Transverse colon (tissue), 4 donors: ENCODE measurements at regions not wholly inside any gene's neighbourhood (a gene's known extent, or its start where the extent isn't known, plus 50 kb on each side); places are given as distances from the start of the nearest gene placed in this dataset.

ENCODE experiments used
- DNase-seq: peaks from one replicate; pipeline ENCODE4 v3.0.0-alpha.2; 2019
- H3K27ac ChIP-seq, 4 donors: fragments of 200-600 bp; sonication (generic); 2 replicates each; pipeline ENCODE4 v1.5.1; 2016 to 2018; ENCODE audit warnings: inconsistent platforms in 4 of 4
- H3K27me3 ChIP-seq: fragments of 200-600 bp; sonication (generic); 2 replicates; pipeline ENCODE4 v1.5.1; 2017; ENCODE audit warnings: inconsistent platforms
- H3K36me3 ChIP-seq, 4 donors: fragments of 200-600 bp; sonication (generic); 2 replicates each; pipeline ENCODE4 v1.5.1; 2017 to 2019; ENCODE audit warnings: inconsistent platforms in 4 of 4
- H3K4me1 ChIP-seq, 4 donors: fragments of 200-600 bp; sonication (generic); 2 replicates each; pipeline ENCODE4 v1.5.1; 2017 to 2020; ENCODE audit warnings: inconsistent platforms in 4 of 4
- H3K4me3 ChIP-seq, 4 donors: fragments of 200-600 bp; sonication (generic); 1 replicate in 1 of 4; 2 replicates in 3 of 4; pipeline versions ENCODE4 v1.5.1 to v1.6.1; 2017 to 2019; ENCODE audit warnings: inconsistent platforms in 4 of 4
- H3K9me3 ChIP-seq, 2 donors: fragments of 200-600 bp; sonication (generic); 2 replicates each; pipeline ENCODE4 v1.5.1; 2017 to 2019; ENCODE audit warnings: inconsistent platforms in 2 of 2
- EP300 ChIP-seq: sonication (generic); formaldehyde crosslinking; IDR thresholded peaks from one replicate; pipeline ENCODE4 v1.6.1; 2017; ENCODE audit warnings: antibody characterized with exemption, low read depth
- POLR2A ChIP-seq: fragments of 450-650 bp; IDR thresholded peaks from one replicate; pipeline ENCODE4 v1.6.1; 2016; ENCODE audit warnings: antibody characterized with exemption, mild to moderate bottlenecking, moderate library complexity
- POLR2AphosphoS5 ChIP-seq, 3 donors: sonication (generic); formaldehyde crosslinking; IDR thresholded peaks; one replicate each; pipeline ENCODE4 v1.6.1; 2016; ENCODE audit warnings: antibody characterized with exemption in 3 of 3
- WGBS, 2 donors: methylation state at CpG; one replicate each; pipeline ENCODE4 v1.1.5; 2018; ENCODE audit warnings: low coverage in 1 of 2; 5-methylcytosine and 5-hydroxymethylcytosine counted together
- in situ Hi-C, 4 donors: fragments of 200-750 bp; cut with MboI; loops; one replicate each; pipeline versions ENCODE4 v1.15.0 to v1.15.1; 2017; ENCODE audit warnings: low sequenced_read_pairs in 3 of 4, low pct_ligation_motif_present in 1 of 4, low pct_unique_long_range_greater_than_20kb in 1 of 4
- intact Hi-C: fragments of 100-400 bp; cut with DNase I; formaldehyde crosslinking; loops from one replicate; pipeline ENCODE4 v1.15.1; 2023; ENCODE audit warnings: low total_unique reads
- TF ChIP-seq, protein P1 (sequence below), 5 experiments: fragments of 200-600 bp in 3 of 5; fragments of 450-650 bp in 2 of 5; sonication (generic) in 3 of 5; IDR thresholded peaks; 1 replicate in 2 of 5; 2 replicates in 3 of 5; pipeline ENCODE4 v1.5.1; 2016 to 2017; ENCODE audit warnings: antibody characterized with exemption in 5 of 5, inconsistent platforms in 3 of 5, mild to moderate bottlenecking in 2 of 5, moderate library complexity in 1 of 5

DNA sequence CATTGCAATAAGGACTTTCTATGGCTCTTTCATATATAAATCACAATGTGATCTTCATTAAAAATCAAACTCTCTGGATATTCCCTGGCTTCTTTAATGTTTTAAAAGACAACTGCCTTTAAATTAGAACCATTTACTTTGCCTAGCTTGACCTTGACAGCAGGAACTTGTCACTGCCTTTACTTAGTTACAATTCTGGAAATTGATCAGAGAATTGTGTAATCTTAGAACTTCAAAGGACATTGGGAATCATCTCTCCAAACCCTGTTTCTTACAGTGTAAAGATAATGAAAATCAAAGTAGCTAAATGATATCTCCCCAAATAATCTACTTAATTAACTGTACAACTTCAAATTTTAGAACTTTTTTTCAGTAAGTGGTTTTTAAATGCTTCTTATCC, 517.6 kb upstream of the CCDC179 start:
- no peaks in the 10 kb centered on the region for H3K9me3 ChIP-seq
- no peaks in the 10 kb centered on the region for H3K27me3 ChIP-seq
- TF ChIP-seq POLR2AphosphoS5 (IDR thresholded peaks at IDR 0.05): no peak
- in situ Hi-C loops (no loop called here), intact Hi-C loops (no loop called here)
- H3K4me1 ChIP-seq: no peaks in the 10 kb centered on the region
- H3K27ac ChIP-seq: no peak overlapping the region
- H3K36me3 ChIP-seq: no peaks in the 10 kb centered on the region
- DNase-seq: no peak
- no peak overlapping the region for H3K4me3 ChIP-seq

DNA sequence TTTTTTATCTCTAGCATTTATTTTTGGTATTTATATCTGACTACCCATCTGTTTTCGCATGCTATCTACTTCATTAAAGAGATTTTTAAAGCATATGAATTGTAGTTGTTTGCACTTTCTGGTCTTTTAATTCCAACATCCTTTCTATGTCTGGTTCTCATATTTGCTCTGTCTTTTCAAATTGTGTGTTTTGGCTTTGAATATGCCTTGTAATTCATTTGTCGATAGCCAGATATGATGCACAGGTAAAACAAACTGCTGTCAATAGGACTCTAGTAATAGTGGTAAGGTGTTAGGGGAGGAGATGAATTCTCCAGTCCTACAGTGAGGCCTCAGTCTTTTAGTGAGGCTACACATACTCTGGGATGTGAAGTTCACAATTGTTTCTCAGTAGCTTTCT, 530.8 kb upstream of the CCDC179 start:
- no peak for DNase-seq
- Histone ChIP-seq H3K4me1 (no peaks in the 10 kb centered on the region), H3K27ac (no peak overlapping the region), H3K36me3 (no peaks in the 10 kb centered on the region), H3K9me3 (no peaks in the 10 kb centered on the region), H3K4me3 (no peak overlapping the region), H3K27me3 (no peaks in the 10 kb centered on the region)
- in situ Hi-C loops (no loop called here), intact Hi-C loops (no loop called here)
- WGBS, 2 donors: 50 to 97% methylated on average over 2 of the region's 2 CpGs
- TF ChIP-seq EP300 (no peak), POLR2AphosphoS5 (IDR thresholded peaks at IDR 0.05) (no peak), POLR2A (no peak)
- TF ChIP-seq, protein P1, sequence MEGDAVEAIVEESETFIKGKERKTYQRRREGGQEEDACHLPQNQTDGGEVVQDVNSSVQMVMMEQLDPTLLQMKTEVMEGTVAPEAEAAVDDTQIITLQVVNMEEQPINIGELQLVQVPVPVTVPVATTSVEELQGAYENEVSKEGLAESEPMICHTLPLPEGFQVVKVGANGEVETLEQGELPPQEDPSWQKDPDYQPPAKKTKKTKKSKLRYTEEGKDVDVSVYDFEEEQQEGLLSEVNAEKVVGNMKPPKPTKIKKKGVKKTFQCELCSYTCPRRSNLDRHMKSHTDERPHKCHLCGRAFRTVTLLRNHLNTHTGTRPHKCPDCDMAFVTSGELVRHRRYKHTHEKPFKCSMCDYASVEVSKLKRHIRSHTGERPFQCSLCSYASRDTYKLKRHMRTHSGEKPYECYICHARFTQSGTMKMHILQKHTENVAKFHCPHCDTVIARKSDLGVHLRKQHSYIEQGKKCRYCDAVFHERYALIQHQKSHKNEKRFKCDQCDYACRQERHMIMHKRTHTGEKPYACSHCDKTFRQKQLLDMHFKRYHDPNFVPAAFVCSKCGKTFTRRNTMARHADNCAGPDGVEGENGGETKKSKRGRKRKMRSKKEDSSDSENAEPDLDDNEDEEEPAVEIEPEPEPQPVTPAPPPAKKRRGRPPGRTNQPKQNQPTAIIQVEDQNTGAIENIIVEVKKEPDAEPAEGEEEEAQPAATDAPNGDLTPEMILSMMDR (IDR thresholded peaks at IDR 0.05): no peak

DNA sequence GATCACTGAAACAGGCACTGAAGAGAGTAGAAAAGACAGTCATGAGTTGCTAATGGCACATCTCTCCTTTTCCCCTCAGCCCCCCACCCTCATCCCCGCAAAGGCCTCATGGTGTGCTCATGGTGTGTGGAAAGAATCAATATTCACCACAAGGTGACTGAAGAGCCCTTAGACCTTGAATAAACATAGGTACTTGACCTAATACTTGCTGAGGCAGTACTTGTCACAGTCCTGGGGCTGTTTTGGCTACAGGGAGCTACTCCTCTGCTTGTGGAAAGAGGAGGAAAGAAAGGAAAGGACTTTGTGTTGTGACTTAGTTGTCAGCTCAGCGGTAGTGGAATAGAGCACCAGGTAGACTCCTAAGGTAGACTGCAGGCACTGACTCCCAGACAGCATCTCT, 537.8 kb upstream of the CCDC179 start:
- in situ Hi-C loops: no loop called here
- intact Hi-C loops: no loop called here
- H3K9me3 ChIP-seq: no peaks in the 10 kb centered on the region
- no peak overlapping the region for H3K27ac ChIP-seq
- H3K4me3 ChIP-seq: no peak overlapping the region
- WGBS, 2 donors: 63 to 82% methylated on average over 1 to 2 of the region's 2 CpGs
- H3K36me3 ChIP-seq: no peaks in the 10 kb centered on the region
- no peak for DNase-seq
- TF ChIP-seq EP300 (no peak), POLR2A (no peak), POLR2AphosphoS5 (IDR thresholded peaks at IDR 0.05) (no peak)
- TF ChIP-seq, protein P1 (IDR thresholded peaks at IDR 0.05): no peak
- H3K27me3 ChIP-seq: no peaks in the 10 kb centered on the region
- H3K4me1 ChIP-seq: no peaks in the 10 kb centered on the region

DNA sequence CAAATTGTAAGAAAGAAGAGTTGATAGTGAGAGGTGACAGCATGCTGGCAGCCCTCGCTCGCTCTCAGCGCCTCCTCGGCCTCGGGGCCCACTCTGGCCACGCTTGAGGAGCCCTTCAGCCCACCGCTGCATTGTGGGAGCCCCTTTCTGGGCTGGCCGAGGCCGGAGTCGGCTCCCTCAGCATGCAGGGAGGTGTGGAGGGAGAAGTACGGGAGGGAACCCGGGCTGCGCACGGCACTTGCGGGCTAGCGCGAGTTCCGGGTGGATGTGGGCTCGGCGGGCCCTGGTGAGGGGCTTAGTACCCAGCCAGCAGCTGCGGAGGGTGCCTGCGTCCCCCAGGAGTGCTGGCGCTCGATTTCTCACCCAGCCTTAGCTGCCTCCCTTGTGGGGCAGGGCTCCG, 539.7 kb upstream of the CCDC179 start:
- Histone ChIP-seq H3K4me1 (no peaks in the 10 kb centered on the region), H3K9me3 (no peaks in the 10 kb centered on the region), H3K27me3 (no peaks in the 10 kb centered on the region), H3K27ac (no peak overlapping the region), H3K4me3 (no peak overlapping the region), H3K36me3 (no peaks in the 10 kb centered on the region)
- DNase-seq: no peak
- intact Hi-C loops (no loop called here), in situ Hi-C loops (no loop called here)
- 65 to 84% methylated on average over 4 to 24 of the region's 25 CpGs for WGBS, 2 donors
- TF ChIP-seq POLR2A: no peak
- no peak for TF ChIP-seq EP300
- TF ChIP-seq POLR2AphosphoS5 (IDR thresholded peaks at IDR 0.05): no peak
- TF ChIP-seq, protein P1 (IDR thresholded peaks at IDR 0.05): no peak
